GM12874 (cell line): ENCODE measurements at regions not wholly inside any gene's neighbourhood (a gene's known extent, or its start where the extent isn't known, plus 50 kb on each side); places are given as distances from the start of the nearest gene placed in this dataset.

Source experiments
- TF ChIP-seq, protein P1 (sequence below): IDR thresholded peaks from 2 replicates; pipeline ENCODE4 v1.5.1; 2011; ENCODE audit warnings: low read depth, mild to moderate bottlenecking, control low read depth, low read length, moderate library complexity; ENCODE audit not compliant: insufficient read depth

DNA sequence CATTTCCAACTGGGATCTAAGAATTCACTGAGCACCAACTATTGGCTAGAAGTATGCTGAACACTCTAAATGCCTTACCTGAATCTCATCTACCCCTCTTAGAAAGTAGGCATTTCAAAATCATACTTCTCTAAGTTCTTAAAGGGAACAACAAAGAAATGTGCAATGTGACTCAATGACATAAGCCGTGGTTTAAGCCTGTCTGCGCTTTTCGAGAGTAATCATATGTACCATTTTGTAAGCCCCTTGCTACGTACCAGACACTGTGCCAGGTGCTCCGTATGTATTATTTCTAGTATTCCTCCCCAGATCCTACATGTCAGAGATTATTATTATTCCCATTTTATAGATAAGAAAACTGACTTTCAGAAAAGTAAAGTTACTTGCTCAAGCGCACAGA is 454.2 kb downstream of the SETD4 start:
- TF ChIP-seq, protein P1, sequence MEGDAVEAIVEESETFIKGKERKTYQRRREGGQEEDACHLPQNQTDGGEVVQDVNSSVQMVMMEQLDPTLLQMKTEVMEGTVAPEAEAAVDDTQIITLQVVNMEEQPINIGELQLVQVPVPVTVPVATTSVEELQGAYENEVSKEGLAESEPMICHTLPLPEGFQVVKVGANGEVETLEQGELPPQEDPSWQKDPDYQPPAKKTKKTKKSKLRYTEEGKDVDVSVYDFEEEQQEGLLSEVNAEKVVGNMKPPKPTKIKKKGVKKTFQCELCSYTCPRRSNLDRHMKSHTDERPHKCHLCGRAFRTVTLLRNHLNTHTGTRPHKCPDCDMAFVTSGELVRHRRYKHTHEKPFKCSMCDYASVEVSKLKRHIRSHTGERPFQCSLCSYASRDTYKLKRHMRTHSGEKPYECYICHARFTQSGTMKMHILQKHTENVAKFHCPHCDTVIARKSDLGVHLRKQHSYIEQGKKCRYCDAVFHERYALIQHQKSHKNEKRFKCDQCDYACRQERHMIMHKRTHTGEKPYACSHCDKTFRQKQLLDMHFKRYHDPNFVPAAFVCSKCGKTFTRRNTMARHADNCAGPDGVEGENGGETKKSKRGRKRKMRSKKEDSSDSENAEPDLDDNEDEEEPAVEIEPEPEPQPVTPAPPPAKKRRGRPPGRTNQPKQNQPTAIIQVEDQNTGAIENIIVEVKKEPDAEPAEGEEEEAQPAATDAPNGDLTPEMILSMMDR, result no peak

DNA sequence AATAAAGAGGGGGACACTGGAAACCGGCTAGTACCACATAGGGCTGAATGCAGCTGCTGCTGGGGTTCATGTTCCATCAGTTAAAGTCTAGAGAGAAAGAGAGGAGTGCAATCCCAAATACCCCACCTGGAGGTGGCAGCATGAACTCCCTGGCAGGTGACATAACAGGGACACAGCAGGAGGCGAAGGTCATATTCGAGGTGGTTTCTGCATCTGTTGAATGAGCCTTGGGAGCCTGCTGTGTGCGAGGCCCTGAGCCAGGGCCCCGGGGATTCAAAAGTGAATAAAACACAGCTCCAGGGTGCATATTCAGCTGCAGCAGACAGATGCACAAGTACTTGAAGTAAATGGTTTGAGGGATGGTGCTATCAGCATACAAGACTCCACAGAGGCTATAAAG is 456.8 kb downstream of the SETD4 start:
- TF ChIP-seq, protein P1, result no peak

DNA sequence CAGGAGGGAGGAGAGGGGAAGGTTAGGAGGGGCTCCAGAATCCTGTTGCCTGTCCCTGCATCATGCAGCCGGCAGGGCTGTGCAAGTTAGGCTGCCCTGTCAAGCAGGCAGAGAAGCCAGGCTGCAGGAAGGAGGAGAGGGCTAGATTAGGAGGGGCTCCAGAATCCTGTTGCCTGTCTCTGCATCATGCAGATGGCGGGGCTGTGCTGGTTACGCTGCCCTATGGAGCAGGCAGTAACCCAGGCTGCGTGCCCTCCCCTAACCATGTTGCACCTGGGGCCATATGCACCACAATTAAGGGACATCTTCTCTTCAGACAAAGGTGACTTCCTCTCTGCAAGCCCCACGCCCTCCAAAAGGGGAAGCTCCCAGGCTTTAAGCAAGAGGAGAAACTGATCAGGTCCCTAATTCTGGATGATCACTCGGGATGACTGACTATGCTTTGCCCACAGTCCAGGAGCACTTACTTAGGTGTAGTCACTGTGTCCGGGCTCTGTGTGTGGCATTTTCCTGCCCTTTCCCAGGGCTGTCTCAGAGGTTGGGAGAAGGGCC is 457.4 kb downstream of the SETD4 start:
- TF ChIP-seq, protein P1, result no peak

DNA sequence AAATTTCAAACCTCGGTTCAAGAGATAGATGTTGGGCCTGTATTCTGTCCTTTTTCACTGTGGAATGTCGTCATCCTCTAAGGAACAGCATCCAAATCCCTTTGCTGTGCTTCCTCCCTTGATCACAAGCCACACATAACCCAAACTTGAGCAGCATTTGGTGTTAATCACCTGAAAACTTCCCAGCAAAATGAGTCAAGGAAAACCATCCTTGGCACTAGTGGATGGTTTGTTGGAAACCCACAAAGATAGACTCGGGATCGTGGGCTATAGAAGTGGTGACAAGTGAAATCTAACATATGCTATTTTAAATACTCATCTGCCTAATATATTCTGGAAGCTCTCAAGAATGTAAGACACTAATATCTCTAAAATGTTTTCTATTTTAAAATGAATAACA is 459.1 kb downstream of the SETD4 start:
- TF ChIP-seq, protein P1, result no peak

DNA sequence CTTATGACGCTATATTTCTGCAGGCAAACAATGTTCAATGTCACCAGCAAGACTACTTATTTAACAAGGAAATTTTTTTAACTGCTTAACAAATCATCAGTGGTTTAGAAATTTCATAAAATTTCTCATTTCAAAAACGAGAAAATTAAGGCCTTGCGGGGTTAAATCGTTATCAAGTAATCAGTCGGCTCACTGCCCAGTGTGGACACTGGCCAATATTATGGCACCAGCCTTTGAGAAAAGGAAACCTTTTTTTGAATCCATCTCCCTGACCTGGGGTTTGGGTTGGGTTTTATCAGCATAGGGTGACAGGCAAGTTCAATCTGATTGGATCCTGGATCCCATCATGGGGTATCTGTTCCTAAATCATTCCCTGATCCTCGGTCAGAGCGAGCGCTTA is 461.2 kb downstream of the SETD4 start:
- TF ChIP-seq, protein P1, result no peak

DNA sequence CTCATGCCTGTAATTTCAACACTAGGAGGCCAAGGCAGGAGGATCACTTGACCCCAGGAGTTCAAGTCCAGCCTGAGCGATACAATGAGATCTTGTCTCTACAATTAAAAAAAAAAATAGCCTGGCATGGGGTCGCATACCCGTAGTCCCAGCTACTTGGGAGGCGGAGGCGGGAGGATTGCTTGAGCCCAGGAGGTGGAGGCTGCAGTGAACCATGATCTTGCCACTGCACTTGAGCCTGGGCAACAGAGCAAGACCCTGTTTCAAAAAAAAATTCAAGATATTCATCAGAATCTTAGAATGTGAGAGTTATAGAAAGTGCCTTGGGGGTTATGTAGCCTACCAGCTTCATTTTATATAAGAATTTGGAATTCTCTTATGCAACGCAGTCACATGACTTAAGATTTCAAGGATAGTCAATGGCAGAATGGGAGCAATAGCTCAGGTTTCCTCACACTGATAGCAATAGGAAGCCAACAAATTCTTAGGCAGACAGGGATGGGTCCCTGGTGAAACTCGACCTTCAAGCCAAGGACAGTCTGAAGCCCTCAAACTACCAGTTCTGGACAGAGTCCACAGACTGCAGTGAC is 462.5 kb downstream of the SETD4 start:
- TF ChIP-seq, protein P1, result no peak

DNA sequence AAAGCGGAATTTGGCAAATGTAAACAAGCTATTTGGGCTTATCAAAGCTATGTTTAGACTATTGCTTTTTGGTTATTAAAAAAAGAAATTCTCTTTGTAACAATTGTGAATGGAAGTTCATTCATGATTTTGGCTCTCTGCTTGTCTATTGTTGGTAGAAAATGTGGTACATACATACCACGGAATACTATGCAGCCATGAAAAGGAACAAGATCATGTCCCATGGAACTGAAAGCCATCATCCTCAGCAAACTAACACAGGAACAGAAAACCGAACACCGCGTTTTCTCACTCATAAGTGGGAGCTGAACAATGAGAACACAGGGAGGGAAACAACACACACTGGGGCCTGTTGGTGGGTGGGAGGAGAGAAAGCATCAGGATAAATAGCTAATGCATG is 465.4 kb downstream of the SETD4 start:
- TF ChIP-seq, protein P1, result no peak

DNA sequence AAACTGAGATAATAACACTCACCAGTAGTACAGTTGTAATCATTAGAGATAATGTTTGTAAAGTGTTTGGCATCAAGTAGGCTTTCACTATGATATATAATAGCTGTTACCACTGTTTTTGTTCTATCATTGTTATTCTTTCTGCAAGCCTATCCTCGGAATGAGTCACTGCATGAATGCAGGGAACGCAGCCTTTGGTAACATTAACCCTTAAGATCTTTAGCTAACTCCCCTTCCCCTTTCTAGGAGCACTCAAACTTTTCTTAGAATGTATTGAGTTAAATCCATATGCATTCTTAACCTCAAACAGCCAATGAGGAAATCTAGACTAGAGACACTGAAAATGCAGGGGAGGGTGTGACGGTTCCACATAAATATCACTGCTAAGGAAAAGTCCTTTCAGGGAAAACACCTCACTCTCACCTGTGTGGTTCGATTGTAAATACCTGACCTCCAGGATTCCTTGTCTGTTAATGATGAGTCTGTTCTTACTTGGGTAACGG is 467.3 kb downstream of the SETD4 start:
- TF ChIP-seq, protein P1, result no peak
